ENCODE measurements at regions not wholly inside any gene's neighbourhood (a gene's known extent, or its start where the extent isn't known, plus 50 kb on each side); places are given as distances from the start of the nearest gene placed in this dataset.

GRCh38 chr6:94736236-94736635 lies 841.1 kb upstream of the MANEA start:
- Histone ChIP-seq H3K4me3 (ENCODE audit: low read depth, low read length) (no peak overlapping the region), H3K27ac (ENCODE audit: low read depth, low read length) (no peak overlapping the region), H3K27me3 (ENCODE audit: control insufficient read depth, insufficient read depth, low read length) (no peaks in the 10 kb centered on the region), H3K9me3 (ENCODE audit: control insufficient read depth, insufficient read depth, low read length) (peaks cover 16% of the 10 kb centered on the region)
- CTCF ChIA-PET, result no interaction called here
- DNase-seq (ENCODE audit: low read depth, low spot score), result no peak
- POLR2A ChIA-PET, result no interaction called here
- no peak for TF ChIP-seq CTCF (IDR thresholded peaks at IDR 0.05; ENCODE audit: low read depth, low read length)

- no peak for TF ChIP-seq CTCF (IDR thresholded peaks at IDR 0.05; ENCODE audit: low read depth, low read length)
- CTCF ChIA-PET, result no interaction called here
Measured at GRCh38 chr6:94735270-94735669, 842.1 kb upstream of the MANEA start.

GRCh38 chr6:94734751-94735150 lies 842.6 kb upstream of the MANEA start:
- no peak overlapping the region for H3K4me3 ChIP-seq (ENCODE audit: low read depth, low read length)
- CTCF ChIA-PET, result no interaction called here
- H3K27me3 ChIP-seq (ENCODE audit: control insufficient read depth, insufficient read depth, low read length), result no peaks in the 10 kb centered on the region
- TF ChIP-seq CTCF (IDR thresholded peaks at IDR 0.05; ENCODE audit: low read depth, low read length), result no peak
- H3K9me3 ChIP-seq (ENCODE audit: control insufficient read depth, insufficient read depth, low read length), result peaks cover 16% of the 10 kb centered on the region
- POLR2A ChIA-PET, result no interaction called here
- no peak overlapping the region for H3K27ac ChIP-seq (ENCODE audit: low read depth, low read length)
- DNase-seq (ENCODE audit: low read depth, low spot score), result no peak

More at GRCh38 chr6:94735270-94735669, 842.1 kb upstream of the MANEA start:
- Histone ChIP-seq H3K4me3 (ENCODE audit: low read depth, low read length) (no peak overlapping the region), H3K27me3 (ENCODE audit: control insufficient read depth, insufficient read depth, low read length) (no peaks in the 10 kb centered on the region), H3K9me3 (ENCODE audit: control insufficient read depth, insufficient read depth, low read length) (peaks cover 16% of the 10 kb centered on the region), H3K27ac (ENCODE audit: low read depth, low read length) (no peak overlapping the region)
- no peak for DNase-seq (ENCODE audit: low read depth, low spot score)
- POLR2A ChIA-PET, result no interaction called here

DNA sequence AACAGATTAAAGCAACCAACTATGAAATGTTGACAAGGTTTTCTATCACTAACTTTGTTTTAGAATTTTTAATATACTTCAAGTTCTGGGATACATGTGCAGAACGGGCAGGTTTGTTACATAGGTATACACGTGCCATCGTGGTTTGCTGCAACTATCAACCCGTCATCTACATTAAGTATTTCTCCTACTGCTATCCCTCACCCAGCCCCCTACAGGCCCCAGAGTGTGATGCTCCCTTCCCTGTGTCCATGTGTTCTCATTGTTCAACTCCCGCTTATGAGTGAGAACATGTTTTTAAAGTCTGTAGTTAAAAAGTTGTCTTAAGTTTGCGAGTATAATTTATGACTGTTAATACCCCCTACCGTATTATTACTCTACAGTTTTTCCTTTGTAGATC lies 844.3 kb upstream of the MANEA start:
- ChIA-PET POLR2A (no interaction called here), CTCF (no interaction called here)
- H3K27me3 ChIP-seq (ENCODE audit: control insufficient read depth, insufficient read depth, low read length), result no peaks in the 10 kb centered on the region
- no peak for DNase-seq (ENCODE audit: low read depth, low spot score)
- peaks cover 16% of the 10 kb centered on the region for H3K9me3 ChIP-seq (ENCODE audit: control insufficient read depth, insufficient read depth, low read length)
- H3K27ac ChIP-seq (ENCODE audit: low read depth, low read length), result no peak overlapping the region
- TF ChIP-seq CTCF (IDR thresholded peaks at IDR 0.05; ENCODE audit: low read depth, low read length), result no peak
- H3K4me3 ChIP-seq (ENCODE audit: low read depth, low read length), result no peak overlapping the region

GRCh38 chr6:94727710-94728109 lies 849.6 kb upstream of the MANEA start:
- ChIA-PET CTCF (no interaction called here), POLR2A (no interaction called here)
- no peak for DNase-seq (ENCODE audit: low read depth, low spot score)
- Histone ChIP-seq H3K27ac (ENCODE audit: low read depth, low read length) (no peak overlapping the region), H3K9me3 (ENCODE audit: control insufficient read depth, insufficient read depth, low read length) (peaks cover 8% of the 10 kb centered on the region; the same call in 1 of the 2 replicates), H3K27me3 (ENCODE audit: control insufficient read depth, insufficient read depth, low read length) (no peaks in the 10 kb centered on the region), H3K4me3 (ENCODE audit: low read depth, low read length) (no peak overlapping the region)
- no peak for TF ChIP-seq CTCF (IDR thresholded peaks at IDR 0.05; ENCODE audit: low read depth, low read length)
